ENCODE measurements at regions not wholly inside any gene's neighbourhood (a gene's known extent, or its start where the extent isn't known, plus 50 kb on each side); places are given as distances from the start of the nearest gene placed in this dataset.

DNA sequence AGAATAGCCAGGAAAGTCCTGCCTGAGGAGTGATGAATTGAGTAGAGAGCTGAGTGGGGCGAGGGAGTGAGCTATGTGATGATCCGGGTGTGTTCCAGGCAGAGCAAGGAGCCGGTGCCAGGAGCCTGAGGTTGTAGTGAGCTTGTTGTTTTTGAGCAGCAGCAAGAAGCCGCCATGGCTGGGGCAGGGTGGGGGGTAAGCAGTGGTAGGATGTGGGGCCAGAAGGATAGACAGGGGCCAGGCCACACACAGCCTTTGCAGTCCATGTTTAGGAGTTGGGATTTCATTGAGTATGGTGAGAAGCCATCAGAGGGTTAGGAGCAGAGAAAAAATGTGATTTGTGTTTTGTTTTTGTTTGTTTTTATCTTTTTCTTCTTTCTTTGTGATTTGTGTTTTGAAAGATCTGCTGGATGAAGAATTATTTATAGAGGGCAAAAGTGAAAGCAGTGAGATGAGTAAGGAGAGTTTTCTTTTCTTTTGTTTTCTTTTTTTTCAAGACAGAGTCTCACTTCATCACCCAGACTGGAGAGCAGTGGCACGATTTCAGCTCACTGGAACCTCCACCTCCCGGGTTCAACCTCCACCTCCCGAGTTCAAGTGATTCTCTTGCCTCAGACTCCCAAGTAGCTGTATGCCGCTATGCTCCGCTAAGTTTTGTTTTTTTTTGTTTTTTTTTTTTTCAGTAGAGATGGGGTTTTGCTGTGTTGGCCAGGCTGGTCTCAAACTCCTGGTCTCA is 92.3 kb upstream of the BCAT1 start:
- TF ChIP-seq, protein P1, sequence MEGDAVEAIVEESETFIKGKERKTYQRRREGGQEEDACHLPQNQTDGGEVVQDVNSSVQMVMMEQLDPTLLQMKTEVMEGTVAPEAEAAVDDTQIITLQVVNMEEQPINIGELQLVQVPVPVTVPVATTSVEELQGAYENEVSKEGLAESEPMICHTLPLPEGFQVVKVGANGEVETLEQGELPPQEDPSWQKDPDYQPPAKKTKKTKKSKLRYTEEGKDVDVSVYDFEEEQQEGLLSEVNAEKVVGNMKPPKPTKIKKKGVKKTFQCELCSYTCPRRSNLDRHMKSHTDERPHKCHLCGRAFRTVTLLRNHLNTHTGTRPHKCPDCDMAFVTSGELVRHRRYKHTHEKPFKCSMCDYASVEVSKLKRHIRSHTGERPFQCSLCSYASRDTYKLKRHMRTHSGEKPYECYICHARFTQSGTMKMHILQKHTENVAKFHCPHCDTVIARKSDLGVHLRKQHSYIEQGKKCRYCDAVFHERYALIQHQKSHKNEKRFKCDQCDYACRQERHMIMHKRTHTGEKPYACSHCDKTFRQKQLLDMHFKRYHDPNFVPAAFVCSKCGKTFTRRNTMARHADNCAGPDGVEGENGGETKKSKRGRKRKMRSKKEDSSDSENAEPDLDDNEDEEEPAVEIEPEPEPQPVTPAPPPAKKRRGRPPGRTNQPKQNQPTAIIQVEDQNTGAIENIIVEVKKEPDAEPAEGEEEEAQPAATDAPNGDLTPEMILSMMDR (IDR thresholded peaks at IDR 0.05), result no peak
- TF ChIP-seq RXRA (IDR thresholded peaks at IDR 0.05; ENCODE audit: borderline replicate concordance, low read depth), result no peak
- no peak for TF ChIP-seq EZH2phosphoT487 (IDR thresholded peaks at IDR 0.05; ENCODE audit: borderline replicate concordance, low read depth)
- TF ChIP-seq, protein P2, sequence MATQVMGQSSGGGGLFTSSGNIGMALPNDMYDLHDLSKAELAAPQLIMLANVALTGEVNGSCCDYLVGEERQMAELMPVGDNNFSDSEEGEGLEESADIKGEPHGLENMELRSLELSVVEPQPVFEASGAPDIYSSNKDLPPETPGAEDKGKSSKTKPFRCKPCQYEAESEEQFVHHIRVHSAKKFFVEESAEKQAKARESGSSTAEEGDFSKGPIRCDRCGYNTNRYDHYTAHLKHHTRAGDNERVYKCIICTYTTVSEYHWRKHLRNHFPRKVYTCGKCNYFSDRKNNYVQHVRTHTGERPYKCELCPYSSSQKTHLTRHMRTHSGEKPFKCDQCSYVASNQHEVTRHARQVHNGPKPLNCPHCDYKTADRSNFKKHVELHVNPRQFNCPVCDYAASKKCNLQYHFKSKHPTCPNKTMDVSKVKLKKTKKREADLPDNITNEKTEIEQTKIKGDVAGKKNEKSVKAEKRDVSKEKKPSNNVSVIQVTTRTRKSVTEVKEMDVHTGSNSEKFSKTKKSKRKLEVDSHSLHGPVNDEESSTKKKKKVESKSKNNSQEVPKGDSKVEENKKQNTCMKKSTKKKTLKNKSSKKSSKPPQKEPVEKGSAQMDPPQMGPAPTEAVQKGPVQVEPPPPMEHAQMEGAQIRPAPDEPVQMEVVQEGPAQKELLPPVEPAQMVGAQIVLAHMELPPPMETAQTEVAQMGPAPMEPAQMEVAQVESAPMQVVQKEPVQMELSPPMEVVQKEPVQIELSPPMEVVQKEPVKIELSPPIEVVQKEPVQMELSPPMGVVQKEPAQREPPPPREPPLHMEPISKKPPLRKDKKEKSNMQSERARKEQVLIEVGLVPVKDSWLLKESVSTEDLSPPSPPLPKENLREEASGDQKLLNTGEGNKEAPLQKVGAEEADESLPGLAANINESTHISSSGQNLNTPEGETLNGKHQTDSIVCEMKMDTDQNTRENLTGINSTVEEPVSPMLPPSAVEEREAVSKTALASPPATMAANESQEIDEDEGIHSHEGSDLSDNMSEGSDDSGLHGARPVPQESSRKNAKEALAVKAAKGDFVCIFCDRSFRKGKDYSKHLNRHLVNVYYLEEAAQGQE (IDR thresholded peaks at IDR 0.05; ENCODE audit: low read depth, low read length), result no peak
- TF ChIP-seq SMC3 (IDR thresholded peaks at IDR 0.05; ENCODE audit: low read depth, low read length), result no peak
